Liver (tissue), 8 donors: ENCODE measurements at regions not wholly inside any gene's neighbourhood (a gene's known extent, or its start where the extent isn't known, plus 50 kb on each side); places are given as distances from the start of the nearest gene placed in this dataset.

Source experiments
- DNase-seq: peaks from one replicate; pipeline ENCODE4 v3.0.0-alpha.2; 2017; ENCODE audit warnings: low spot score
- H3K27ac ChIP-seq, 2 donors: one replicate each; pipeline ENCODE4 v1.7.0; 2013; ENCODE audit warnings: inconsistent platforms in 2 of 2, low read length in 2 of 2, control low read depth in 1 of 2, low read depth in 1 of 2, mild to moderate bottlenecking in 1 of 2
- H3K27me3 ChIP-seq, 4 donors: one replicate each; pipeline versions ENCODE4 v1.6.1 to v1.7.0; 2013; ENCODE audit warnings: low read length in 3 of 4, inconsistent platforms in 1 of 4, mild to moderate bottlenecking in 1 of 4, moderate library complexity in 1 of 4; ENCODE audit not compliant: control insufficient read depth in 4 of 4, insufficient read depth in 4 of 4
- H3K36me3 ChIP-seq, 4 donors: one replicate each; pipeline versions ENCODE4 v1.6.1 to v1.7.0; 2013; ENCODE audit warnings: low read length in 3 of 4, mild to moderate bottlenecking in 3 of 4, low read depth in 1 of 4, moderate library complexity in 1 of 4; ENCODE audit not compliant: control insufficient read depth in 4 of 4, insufficient read depth in 3 of 4
- H3K4me1 ChIP-seq, 4 donors: one replicate each; pipeline versions ENCODE4 v1.6.1 to v1.7.0; 2013; ENCODE audit warnings: low read length in 3 of 4, mild to moderate bottlenecking in 3 of 4, moderate library complexity in 1 of 4; ENCODE audit not compliant: control insufficient read depth in 4 of 4, insufficient read depth in 4 of 4
- H3K4me3 ChIP-seq, 3 donors: one replicate each; pipeline versions ENCODE4 v1.6.1 to v1.7.0; 2013; ENCODE audit warnings: low read length in 3 of 3, control low read depth in 1 of 3, low read depth in 1 of 3, mild to moderate bottlenecking in 1 of 3
- H3K9ac ChIP-seq, 2 donors: one replicate each; pipeline ENCODE4 v1.7.0; 2013; ENCODE audit warnings: low read length in 2 of 2, mild to moderate bottlenecking in 2 of 2, moderate library complexity in 2 of 2, control low read depth in 1 of 2, low read depth in 1 of 2
- H3K9me3 ChIP-seq, 4 donors: one replicate each; pipeline versions ENCODE4 v1.6.1 to v1.7.0; 2013; ENCODE audit warnings: low read length in 3 of 4; ENCODE audit not compliant: control insufficient read depth in 4 of 4
- FOXA1 ChIP-seq: IDR thresholded peaks from 2 replicates; pipeline ENCODE4 v1.6.1; 2016; ENCODE audit warnings: antibody characterized with exemption
- GABPA ChIP-seq, 2 donors: IDR thresholded peaks in 1 of 2; conservative IDR thresholded peaks in 1 of 2; 2 replicates each; pipeline ENCODE4 v1.6.1; 2016; ENCODE audit warnings: antibody characterized with exemption in 2 of 2, mild to moderate bottlenecking in 1 of 2, moderate library complexity in 1 of 2
- HNF4A ChIP-seq, 2 donors: conservative IDR thresholded peaks; 2 replicates each; pipeline ENCODE4 v1.6.1; 2016; ENCODE audit warnings: antibody characterized with exemption in 2 of 2, mild to moderate bottlenecking in 2 of 2
- HNF4G ChIP-seq: IDR thresholded peaks from 2 replicates; pipeline ENCODE4 v1.6.1; 2016; ENCODE audit warnings: antibody characterized with exemption
- NR2F2 ChIP-seq: IDR thresholded peaks from 2 replicates; pipeline ENCODE4 v1.6.1; 2016; ENCODE audit warnings: antibody characterized with exemption
- RAD21 ChIP-seq, 2 donors: IDR thresholded peaks; 2 replicates each; pipeline ENCODE4 v1.6.1; 2016; ENCODE audit warnings: antibody characterized with exemption in 2 of 2, mild to moderate bottlenecking in 2 of 2
- SP1 ChIP-seq: IDR thresholded peaks from 2 replicates; pipeline ENCODE4 v1.6.1; 2018; ENCODE audit warnings: antibody characterized with exemption, mild to moderate bottlenecking
- TAF1 ChIP-seq: conservative IDR thresholded peaks from 2 replicates; pipeline ENCODE4 v1.6.1; 2016; ENCODE audit warnings: antibody characterized with exemption, mild to moderate bottlenecking
- WGBS: extraction: QIAGEN DNeasy Blood & Tissue Kit; methylation state at CpG from one replicate; pipeline ENCODE4 v1.1.7; 2013; 5-methylcytosine and 5-hydroxymethylcytosine counted together
- TF ChIP-seq, protein P1 (sequence below): IDR thresholded peaks from 2 replicates; pipeline ENCODE4 v1.6.1; 2016; ENCODE audit warnings: antibody characterized with exemption
- TF ChIP-seq, protein P2 (sequence below): IDR thresholded peaks from 2 replicates; pipeline ENCODE4 v1.6.1; 2016; ENCODE audit warnings: antibody characterized with exemption
- TF ChIP-seq, protein P3 (sequence below): fragments of 150-350 bp; IDR thresholded peaks from 2 replicates; pipeline ENCODE4 v1.5.1; 2017; ENCODE audit warnings: improper control_type of control experiment, low read depth, low read length; ENCODE audit not compliant: missing input control
- TF ChIP-seq, protein P4 (sequence below): IDR thresholded peaks from 2 replicates; pipeline ENCODE4 v1.6.1; 2016; ENCODE audit warnings: antibody characterized with exemption, mild to moderate bottlenecking
- donor health status: healthy.
- donor health status: healthy.
- donor health status: healthy.
- donor health status: healthy.
- donor health status: healthy.

DNA sequence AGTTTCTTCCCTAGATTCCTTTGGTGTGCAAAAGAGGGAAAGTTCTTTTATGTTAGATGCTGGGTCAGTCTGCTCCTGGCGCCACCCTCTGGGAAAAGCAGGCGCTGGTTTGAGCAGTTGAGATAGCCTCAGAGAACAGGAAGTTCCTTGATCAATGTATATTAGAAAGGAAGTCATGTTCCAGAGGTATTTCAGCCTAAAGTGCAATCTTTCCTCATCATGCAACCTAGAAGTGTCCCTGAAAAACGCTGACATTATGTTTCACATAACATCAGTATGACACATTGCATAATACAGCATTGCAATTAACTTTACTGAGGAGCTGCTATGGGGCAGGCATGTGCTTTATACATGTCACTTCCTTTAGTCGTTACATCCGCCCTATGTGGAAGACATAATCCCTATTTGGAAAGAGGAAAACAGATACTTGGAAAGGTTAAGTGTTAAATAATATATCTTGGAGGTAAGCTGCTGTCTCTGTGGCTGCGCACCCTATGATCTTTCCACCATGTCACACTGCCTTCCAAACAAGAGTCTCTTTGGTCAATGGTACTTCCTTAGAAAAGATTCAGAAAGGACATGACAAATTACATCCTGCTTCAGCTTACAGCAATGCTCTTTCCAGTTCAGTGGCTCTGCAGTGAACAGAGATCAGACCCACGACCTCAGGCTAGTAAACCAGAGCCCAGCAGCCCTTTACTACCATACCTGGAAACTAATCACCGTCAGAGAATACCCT, 369.7 kb downstream of the RAD51AP2 start:
- Histone ChIP-seq H3K27ac (no peak overlapping the region), H3K36me3 (no peaks in the 10 kb centered on the region), H3K4me1 (no peaks in the 10 kb centered on the region), H3K27me3 (no peaks in the 10 kb centered on the region), H3K9ac (no peak overlapping the region), H3K4me3 (no peak overlapping the region), H3K9me3 (no peaks in the 10 kb centered on the region)
- no peak for DNase-seq
- 46% methylated on average over 8 of the region's 8 CpGs for WGBS
- TF ChIP-seq SP1 (no peak), GABPA (IDR thresholded peaks at IDR 0.05 in 1 of 2, conservative IDR thresholded peaks at IDR 0.05 in 1 of 2) (no peak), RAD21 (IDR thresholded peaks at IDR 0.05) (peak; percentile 80 to 84), FOXA1 (no peak), HNF4A (conservative IDR thresholded peaks at IDR 0.05) (no peak), NR2F2 (no peak), HNF4G (no peak), TAF1 (no peak)
- TF ChIP-seq, protein P1, sequence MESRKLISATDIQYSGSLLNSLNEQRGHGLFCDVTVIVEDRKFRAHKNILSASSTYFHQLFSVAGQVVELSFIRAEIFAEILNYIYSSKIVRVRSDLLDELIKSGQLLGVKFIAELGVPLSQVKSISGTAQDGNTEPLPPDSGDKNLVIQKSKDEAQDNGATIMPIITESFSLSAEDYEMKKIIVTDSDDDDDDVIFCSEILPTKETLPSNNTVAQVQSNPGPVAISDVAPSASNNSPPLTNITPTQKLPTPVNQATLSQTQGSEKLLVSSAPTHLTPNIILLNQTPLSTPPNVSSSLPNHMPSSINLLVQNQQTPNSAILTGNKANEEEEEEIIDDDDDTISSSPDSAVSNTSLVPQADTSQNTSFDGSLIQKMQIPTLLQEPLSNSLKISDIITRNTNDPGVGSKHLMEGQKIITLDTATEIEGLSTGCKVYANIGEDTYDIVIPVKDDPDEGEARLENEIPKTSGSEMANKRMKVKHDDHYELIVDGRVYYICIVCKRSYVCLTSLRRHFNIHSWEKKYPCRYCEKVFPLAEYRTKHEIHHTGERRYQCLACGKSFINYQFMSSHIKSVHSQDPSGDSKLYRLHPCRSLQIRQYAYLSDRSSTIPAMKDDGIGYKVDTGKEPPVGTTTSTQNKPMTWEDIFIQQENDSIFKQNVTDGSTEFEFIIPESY: no peak
- TF ChIP-seq, protein P2, sequence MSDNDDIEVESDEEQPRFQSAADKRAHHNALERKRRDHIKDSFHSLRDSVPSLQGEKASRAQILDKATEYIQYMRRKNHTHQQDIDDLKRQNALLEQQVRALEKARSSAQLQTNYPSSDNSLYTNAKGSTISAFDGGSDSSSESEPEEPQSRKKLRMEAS: no peak
- TF ChIP-seq, protein P3, sequence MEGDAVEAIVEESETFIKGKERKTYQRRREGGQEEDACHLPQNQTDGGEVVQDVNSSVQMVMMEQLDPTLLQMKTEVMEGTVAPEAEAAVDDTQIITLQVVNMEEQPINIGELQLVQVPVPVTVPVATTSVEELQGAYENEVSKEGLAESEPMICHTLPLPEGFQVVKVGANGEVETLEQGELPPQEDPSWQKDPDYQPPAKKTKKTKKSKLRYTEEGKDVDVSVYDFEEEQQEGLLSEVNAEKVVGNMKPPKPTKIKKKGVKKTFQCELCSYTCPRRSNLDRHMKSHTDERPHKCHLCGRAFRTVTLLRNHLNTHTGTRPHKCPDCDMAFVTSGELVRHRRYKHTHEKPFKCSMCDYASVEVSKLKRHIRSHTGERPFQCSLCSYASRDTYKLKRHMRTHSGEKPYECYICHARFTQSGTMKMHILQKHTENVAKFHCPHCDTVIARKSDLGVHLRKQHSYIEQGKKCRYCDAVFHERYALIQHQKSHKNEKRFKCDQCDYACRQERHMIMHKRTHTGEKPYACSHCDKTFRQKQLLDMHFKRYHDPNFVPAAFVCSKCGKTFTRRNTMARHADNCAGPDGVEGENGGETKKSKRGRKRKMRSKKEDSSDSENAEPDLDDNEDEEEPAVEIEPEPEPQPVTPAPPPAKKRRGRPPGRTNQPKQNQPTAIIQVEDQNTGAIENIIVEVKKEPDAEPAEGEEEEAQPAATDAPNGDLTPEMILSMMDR: peak; percentile 45

DNA sequence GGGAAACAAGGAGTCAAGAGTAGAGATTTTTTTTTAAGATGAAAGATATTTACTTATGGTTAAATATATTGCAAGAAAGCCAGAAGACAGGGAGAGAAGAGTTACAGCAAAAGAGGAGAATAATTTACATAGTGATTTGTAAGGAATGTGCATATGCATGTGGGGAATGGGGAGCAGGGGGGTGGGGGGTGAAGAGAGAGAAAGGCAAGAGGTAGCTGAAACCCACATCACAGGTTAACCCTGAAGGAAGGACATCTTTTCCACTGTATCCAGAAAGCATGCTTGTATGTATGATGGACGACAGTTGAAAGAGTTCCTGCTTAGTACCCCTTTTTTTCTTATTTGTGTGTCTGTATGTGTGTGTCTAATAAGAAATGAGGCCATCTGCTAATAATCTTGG, 371.9 kb downstream of the RAD51AP2 start:
- TF ChIP-seq, protein P4, sequence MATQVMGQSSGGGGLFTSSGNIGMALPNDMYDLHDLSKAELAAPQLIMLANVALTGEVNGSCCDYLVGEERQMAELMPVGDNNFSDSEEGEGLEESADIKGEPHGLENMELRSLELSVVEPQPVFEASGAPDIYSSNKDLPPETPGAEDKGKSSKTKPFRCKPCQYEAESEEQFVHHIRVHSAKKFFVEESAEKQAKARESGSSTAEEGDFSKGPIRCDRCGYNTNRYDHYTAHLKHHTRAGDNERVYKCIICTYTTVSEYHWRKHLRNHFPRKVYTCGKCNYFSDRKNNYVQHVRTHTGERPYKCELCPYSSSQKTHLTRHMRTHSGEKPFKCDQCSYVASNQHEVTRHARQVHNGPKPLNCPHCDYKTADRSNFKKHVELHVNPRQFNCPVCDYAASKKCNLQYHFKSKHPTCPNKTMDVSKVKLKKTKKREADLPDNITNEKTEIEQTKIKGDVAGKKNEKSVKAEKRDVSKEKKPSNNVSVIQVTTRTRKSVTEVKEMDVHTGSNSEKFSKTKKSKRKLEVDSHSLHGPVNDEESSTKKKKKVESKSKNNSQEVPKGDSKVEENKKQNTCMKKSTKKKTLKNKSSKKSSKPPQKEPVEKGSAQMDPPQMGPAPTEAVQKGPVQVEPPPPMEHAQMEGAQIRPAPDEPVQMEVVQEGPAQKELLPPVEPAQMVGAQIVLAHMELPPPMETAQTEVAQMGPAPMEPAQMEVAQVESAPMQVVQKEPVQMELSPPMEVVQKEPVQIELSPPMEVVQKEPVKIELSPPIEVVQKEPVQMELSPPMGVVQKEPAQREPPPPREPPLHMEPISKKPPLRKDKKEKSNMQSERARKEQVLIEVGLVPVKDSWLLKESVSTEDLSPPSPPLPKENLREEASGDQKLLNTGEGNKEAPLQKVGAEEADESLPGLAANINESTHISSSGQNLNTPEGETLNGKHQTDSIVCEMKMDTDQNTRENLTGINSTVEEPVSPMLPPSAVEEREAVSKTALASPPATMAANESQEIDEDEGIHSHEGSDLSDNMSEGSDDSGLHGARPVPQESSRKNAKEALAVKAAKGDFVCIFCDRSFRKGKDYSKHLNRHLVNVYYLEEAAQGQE: no peak

More for the DNA sequence above, 371.9 kb downstream of the RAD51AP2 start:
- no peaks in the 10 kb centered on the region for H3K9me3 ChIP-seq
- 87% methylated on average over 1 of the region's 1 CpG for WGBS
- H3K9ac ChIP-seq: no peak overlapping the region
- no peak overlapping the region for H3K4me3 ChIP-seq
- no peak overlapping the region for H3K27ac ChIP-seq
- H3K36me3 ChIP-seq: no peaks in the 10 kb centered on the region
- no peaks in the 10 kb centered on the region for H3K27me3 ChIP-seq
- no peaks in the 10 kb centered on the region for H3K4me1 ChIP-seq
- DNase-seq: no peak
